ENCODE measurements at regions not wholly inside any gene's neighbourhood (a gene's known extent, or its start where the extent isn't known, plus 50 kb on each side); places are given as distances from the start of the nearest gene placed in this dataset.

DNA sequence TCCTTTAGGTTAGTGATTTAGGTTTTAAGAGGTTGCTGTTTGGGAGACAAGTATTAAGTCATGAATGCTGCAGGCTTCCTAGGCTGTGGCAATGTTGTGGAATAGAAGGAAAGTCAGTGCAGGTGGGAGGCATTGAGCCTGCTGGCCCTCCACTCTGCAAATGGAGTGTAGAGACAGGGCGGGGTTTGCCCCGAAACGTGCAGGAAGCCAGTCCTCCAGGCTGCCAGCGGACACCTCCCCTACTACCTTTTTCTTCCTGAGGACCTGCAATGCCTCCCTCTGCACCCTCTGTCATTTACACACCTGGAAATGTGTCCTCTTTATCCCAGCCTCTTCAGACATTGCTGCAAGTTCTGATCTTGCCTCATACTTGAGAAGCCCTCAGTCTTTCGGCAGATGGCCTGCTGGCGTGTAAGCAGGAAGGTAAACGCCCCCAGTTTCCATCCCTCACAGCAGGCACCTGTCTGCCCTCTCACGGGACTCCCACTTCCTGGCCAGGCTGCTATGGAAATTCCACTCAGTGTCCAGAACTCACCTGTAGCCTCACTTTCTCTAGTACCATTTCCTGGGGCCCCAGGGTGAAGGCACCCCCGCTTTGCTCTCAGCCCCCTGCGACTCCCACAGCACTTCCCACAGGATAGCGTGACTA is 81.6 kb upstream of the BOD1 start:
- TF ChIP-seq POLR2A (IDR thresholded peaks at IDR 0.05) = no peak
- TF ChIP-seq, protein P1, sequence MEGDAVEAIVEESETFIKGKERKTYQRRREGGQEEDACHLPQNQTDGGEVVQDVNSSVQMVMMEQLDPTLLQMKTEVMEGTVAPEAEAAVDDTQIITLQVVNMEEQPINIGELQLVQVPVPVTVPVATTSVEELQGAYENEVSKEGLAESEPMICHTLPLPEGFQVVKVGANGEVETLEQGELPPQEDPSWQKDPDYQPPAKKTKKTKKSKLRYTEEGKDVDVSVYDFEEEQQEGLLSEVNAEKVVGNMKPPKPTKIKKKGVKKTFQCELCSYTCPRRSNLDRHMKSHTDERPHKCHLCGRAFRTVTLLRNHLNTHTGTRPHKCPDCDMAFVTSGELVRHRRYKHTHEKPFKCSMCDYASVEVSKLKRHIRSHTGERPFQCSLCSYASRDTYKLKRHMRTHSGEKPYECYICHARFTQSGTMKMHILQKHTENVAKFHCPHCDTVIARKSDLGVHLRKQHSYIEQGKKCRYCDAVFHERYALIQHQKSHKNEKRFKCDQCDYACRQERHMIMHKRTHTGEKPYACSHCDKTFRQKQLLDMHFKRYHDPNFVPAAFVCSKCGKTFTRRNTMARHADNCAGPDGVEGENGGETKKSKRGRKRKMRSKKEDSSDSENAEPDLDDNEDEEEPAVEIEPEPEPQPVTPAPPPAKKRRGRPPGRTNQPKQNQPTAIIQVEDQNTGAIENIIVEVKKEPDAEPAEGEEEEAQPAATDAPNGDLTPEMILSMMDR (IDR thresholded peaks at IDR 0.05) = no peak

All from heart left ventricle (tissue), 13 donors.